ENCODE measurements at regions not wholly inside any gene's neighbourhood (a gene's known extent, or its start where the extent isn't known, plus 50 kb on each side); places are given as distances from the start of the nearest gene placed in this dataset.

- Histone ChIP-seq H3K27me3 (ENCODE audit: insufficient read depth, poor library complexity, severe bottlenecking) (no peaks in the 10 kb centered on the region), H3K27ac (replicated peaks) (no peak overlapping the region), H3K4me3 (replicated peaks; ENCODE audit: insufficient read depth, low read length) (no peak overlapping the region)
- TF ChIP-seq CTCF (IDR thresholded peaks at IDR 0.05; ENCODE audit: insufficient read depth, low read length) (no peak), GABPA (IDR thresholded peaks at IDR 0.05; ENCODE audit: low read depth) (no peak), REST (IDR thresholded peaks at IDR 0.05; ENCODE audit: insufficient replicate concordance, low read depth) (no peak), POLR2AphosphoS5 (IDR thresholded peaks at IDR 0.05; ENCODE audit: low read depth) (no peak), SPI1 (IDR thresholded peaks at IDR 0.05; ENCODE audit: borderline replicate concordance, low read depth) (no peak)
- no peak for DNase-seq (ENCODE audit: low read depth in 1 of 2, low spot score in 1 of 2)
Observed at GRCh38 chr12:58795825-58796224, 124.5 kb downstream of the LRIG3 start.

GRCh38 chr12:58801986-58802385 lies 118.3 kb downstream of the LRIG3 start:
- Histone ChIP-seq H3K27ac (replicated peaks) (no peak overlapping the region), H3K4me3 (replicated peaks; ENCODE audit: insufficient read depth, low read length) (no peak overlapping the region), H3K27me3 (ENCODE audit: insufficient read depth, poor library complexity, severe bottlenecking) (no peaks in the 10 kb centered on the region)
- TF ChIP-seq SPI1 (IDR thresholded peaks at IDR 0.05; ENCODE audit: borderline replicate concordance, low read depth) (no peak), POLR2AphosphoS5 (IDR thresholded peaks at IDR 0.05; ENCODE audit: low read depth) (no peak), GABPA (IDR thresholded peaks at IDR 0.05; ENCODE audit: low read depth) (no peak), REST (IDR thresholded peaks at IDR 0.05; ENCODE audit: insufficient replicate concordance, low read depth) (no peak), CTCF (IDR thresholded peaks at IDR 0.05; ENCODE audit: insufficient read depth, low read length) (no peak)
- no peak for DNase-seq (ENCODE audit: low read depth in 1 of 2, low spot score in 1 of 2)

- H3K27ac ChIP-seq (replicated peaks) = no peak overlapping the region
- no peak for DNase-seq (ENCODE audit: low read depth in 1 of 2, low spot score in 1 of 2)
- no peak for TF ChIP-seq GABPA (IDR thresholded peaks at IDR 0.05; ENCODE audit: low read depth)
- TF ChIP-seq POLR2AphosphoS5 (IDR thresholded peaks at IDR 0.05; ENCODE audit: low read depth) = no peak
- TF ChIP-seq SPI1 (IDR thresholded peaks at IDR 0.05; ENCODE audit: borderline replicate concordance, low read depth) = no peak
- TF ChIP-seq REST (IDR thresholded peaks at IDR 0.05; ENCODE audit: insufficient replicate concordance, low read depth) = no peak
- TF ChIP-seq CTCF (IDR thresholded peaks at IDR 0.05; ENCODE audit: insufficient read depth, low read length) = no peak
- H3K4me3 ChIP-seq (replicated peaks; ENCODE audit: insufficient read depth, low read length) = no peak overlapping the region
- H3K27me3 ChIP-seq (ENCODE audit: insufficient read depth, poor library complexity, severe bottlenecking) = no peaks in the 10 kb centered on the region
Observed at GRCh38 chr12:58803908-58804307, 116.4 kb downstream of the LRIG3 start.

Measured in HL-60 (cell line).